ENCODE measurements at regions not wholly inside any gene's neighbourhood (a gene's known extent, or its start where the extent isn't known, plus 50 kb on each side); places are given as distances from the start of the nearest gene placed in this dataset.

DNA sequence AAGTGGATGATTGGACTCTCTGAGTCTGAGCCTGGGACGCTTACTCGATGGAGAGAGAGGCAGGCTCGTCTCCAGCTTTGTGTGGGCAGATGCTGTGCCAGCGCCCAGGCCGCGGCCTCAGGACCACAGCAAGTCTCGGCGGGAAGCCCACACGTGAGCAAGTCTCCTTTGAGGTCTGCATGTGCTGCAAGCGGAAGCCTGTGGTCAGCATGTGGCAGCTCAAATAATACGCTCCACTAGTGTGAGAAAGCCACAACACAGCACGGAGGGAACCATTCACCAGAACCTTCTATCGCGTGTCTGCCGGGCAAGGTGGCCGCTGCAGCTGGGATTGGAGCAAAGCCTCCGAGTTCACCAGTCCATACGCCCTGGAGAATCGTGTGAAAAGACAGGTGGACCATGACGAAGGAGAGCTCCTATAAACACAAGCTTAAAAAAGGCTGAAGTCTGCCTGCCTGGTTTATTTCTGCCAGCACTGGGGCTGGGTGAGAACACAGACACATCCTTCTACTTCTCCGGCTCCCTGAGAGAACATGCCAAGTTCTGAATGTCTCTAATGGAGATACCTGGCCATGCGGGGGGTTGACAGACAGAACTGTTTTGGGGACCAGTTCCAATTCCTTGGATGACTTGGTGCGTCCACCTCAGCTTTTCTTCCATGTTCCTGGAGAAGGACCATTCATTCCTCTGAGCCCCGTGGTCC, 82.0 kb upstream of the LRIG1 start:
- TF ChIP-seq, protein P1, sequence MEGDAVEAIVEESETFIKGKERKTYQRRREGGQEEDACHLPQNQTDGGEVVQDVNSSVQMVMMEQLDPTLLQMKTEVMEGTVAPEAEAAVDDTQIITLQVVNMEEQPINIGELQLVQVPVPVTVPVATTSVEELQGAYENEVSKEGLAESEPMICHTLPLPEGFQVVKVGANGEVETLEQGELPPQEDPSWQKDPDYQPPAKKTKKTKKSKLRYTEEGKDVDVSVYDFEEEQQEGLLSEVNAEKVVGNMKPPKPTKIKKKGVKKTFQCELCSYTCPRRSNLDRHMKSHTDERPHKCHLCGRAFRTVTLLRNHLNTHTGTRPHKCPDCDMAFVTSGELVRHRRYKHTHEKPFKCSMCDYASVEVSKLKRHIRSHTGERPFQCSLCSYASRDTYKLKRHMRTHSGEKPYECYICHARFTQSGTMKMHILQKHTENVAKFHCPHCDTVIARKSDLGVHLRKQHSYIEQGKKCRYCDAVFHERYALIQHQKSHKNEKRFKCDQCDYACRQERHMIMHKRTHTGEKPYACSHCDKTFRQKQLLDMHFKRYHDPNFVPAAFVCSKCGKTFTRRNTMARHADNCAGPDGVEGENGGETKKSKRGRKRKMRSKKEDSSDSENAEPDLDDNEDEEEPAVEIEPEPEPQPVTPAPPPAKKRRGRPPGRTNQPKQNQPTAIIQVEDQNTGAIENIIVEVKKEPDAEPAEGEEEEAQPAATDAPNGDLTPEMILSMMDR (IDR thresholded peaks at IDR 0.05): no peak
- no peak for TF ChIP-seq ZFX (IDR thresholded peaks at IDR 0.05; ENCODE audit: borderline replicate concordance)
